ENCODE measurements at regions not wholly inside any gene's neighbourhood (a gene's known extent, or its start where the extent isn't known, plus 50 kb on each side); places are given as distances from the start of the nearest gene placed in this dataset.
A peak's percentile ranks its signal among the peaks of the same experiment; 100 is the strongest.

DNA sequence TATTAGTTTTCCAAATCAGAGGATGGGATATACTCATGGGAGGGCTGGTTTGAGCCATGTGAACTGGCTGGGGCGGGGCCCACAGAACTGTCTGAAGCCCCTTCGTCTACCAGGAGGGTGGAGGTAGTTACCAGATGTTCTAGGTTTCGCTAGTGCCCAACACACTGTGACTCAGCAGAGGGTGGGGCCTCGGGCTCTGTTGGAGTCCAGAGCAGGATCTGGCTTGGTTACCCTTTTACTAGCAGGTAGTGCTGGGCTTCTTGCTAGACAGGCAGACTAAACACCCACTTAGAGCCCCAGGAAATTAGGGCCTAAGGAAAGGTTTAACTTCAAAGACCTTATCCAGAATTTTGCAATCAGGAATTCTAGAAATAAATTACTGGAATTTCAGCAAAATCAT is 56.2 kb upstream of the CHRDL1 start:
- no peak overlapping the region for H3K4me3 ChIP-seq (ENCODE audit: low read length)
- ATAC-seq (ENCODE audit: poor library complexity) (no peak), DNase-seq (peak in 1 of 14 experiments; percentile 3)
- H3K27me3 ChIP-seq (ENCODE audit: control insufficient read depth in 1 of 2, insufficient read depth in 2 of 2, low read length in 2 of 2), result no peaks in the 10 kb centered on the region
- H3K9me3 ChIP-seq (ENCODE audit: control insufficient read depth in 1 of 2, insufficient read depth in 1 of 2, low read length in 2 of 2), result no peaks in the 10 kb centered on the region
- TF ChIP-seq, protein P1, sequence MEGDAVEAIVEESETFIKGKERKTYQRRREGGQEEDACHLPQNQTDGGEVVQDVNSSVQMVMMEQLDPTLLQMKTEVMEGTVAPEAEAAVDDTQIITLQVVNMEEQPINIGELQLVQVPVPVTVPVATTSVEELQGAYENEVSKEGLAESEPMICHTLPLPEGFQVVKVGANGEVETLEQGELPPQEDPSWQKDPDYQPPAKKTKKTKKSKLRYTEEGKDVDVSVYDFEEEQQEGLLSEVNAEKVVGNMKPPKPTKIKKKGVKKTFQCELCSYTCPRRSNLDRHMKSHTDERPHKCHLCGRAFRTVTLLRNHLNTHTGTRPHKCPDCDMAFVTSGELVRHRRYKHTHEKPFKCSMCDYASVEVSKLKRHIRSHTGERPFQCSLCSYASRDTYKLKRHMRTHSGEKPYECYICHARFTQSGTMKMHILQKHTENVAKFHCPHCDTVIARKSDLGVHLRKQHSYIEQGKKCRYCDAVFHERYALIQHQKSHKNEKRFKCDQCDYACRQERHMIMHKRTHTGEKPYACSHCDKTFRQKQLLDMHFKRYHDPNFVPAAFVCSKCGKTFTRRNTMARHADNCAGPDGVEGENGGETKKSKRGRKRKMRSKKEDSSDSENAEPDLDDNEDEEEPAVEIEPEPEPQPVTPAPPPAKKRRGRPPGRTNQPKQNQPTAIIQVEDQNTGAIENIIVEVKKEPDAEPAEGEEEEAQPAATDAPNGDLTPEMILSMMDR (IDR thresholded peaks at IDR 0.05), result no peak
- Mint-ChIP-seq H3K27ac (no peak overlapping the region), H3K4me1 (ENCODE audit: low read depth) (no peaks in the 10 kb centered on the region), H3K27me3 (peaks cover 14% of the 10 kb centered on the region), H3K9me3 (no peaks in the 10 kb centered on the region), H3K36me3 (ENCODE audit: low read depth) (no peaks in the 10 kb centered on the region), H3K4me3 (no peak overlapping the region)
- ChIA-PET CTCF (no interaction called here), POLR2A (no interaction called here)
- H3K36me3 ChIP-seq (ENCODE audit: insufficient read depth, low read length), result no peaks in the 10 kb centered on the region
- intact Hi-C loops (cut with DNase I, micrococcal nuclease), result no loop called here
- no peaks in the 10 kb centered on the region for H3K4me1 ChIP-seq (ENCODE audit: insufficient read depth, low read length)
- no peak overlapping the region for H3K27ac ChIP-seq (ENCODE audit: low read depth in 1 of 2, low read length in 2 of 2)

DNA sequence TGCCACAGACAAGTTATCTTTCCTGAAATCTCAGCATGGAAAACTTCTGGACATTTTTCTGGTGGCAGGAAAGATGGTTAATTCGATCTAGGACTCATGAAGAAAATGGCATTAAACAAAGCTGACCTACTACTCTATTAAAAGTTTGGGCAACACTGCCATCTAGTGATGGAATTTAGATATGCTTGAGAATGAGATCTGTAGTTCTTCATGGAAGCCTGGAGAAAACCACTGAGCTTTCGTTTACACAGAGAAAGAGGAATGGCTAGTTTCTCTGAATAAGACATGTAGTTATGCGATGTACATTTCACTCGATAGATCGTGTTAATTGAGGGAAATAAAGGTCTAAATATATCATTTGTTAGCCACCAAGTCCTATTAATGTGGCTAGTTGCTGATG is 51.7 kb upstream of the CHRDL1 start:
- Histone ChIP-seq H3K36me3 (ENCODE audit: insufficient read depth, low read length) (no peaks in the 10 kb centered on the region), H3K4me3 (ENCODE audit: low read length) (no peak overlapping the region), H3K27ac (ENCODE audit: low read depth in 1 of 2, low read length in 2 of 2) (no peak overlapping the region), H3K27me3 (ENCODE audit: control insufficient read depth in 1 of 2, insufficient read depth in 2 of 2, low read length in 2 of 2) (no peaks in the 10 kb centered on the region), H3K4me1 (ENCODE audit: insufficient read depth, low read length) (no peaks in the 10 kb centered on the region), H3K9me3 (ENCODE audit: control insufficient read depth in 1 of 2, insufficient read depth in 1 of 2, low read length in 2 of 2) (no peaks in the 10 kb centered on the region)
- Mint-ChIP-seq H3K36me3 (ENCODE audit: low read depth) (no peaks in the 10 kb centered on the region), H3K4me1 (ENCODE audit: low read depth) (no peaks in the 10 kb centered on the region), H3K27me3 (no peaks in the 10 kb centered on the region), H3K4me3 (no peak overlapping the region), H3K9me3 (no peaks in the 10 kb centered on the region), H3K27ac (no peak overlapping the region)
- ChIA-PET POLR2A (no interaction called here), CTCF (interaction anchor here (0.7 to 2.5 kb wide), 5 partner anchors 8 to 253 kb away, joined by 3 to 11 read pairs (median 5); no protein-coding TSS in a partner anchor)
- no peak for ATAC-seq (ENCODE audit: poor library complexity)
- peak in 3 of 14 experiments; percentile 44 to 61 (median 52) for DNase-seq
- TF ChIP-seq, protein P1 (IDR thresholded peaks at IDR 0.05), result peak; percentile 60
- intact Hi-C loops (cut with DNase I, micrococcal nuclease), result loop anchor here (1.0 to 5.0 kb wide), 2 partner anchors 397 to 690 kb away; no protein-coding TSS in a partner anchor

DNA sequence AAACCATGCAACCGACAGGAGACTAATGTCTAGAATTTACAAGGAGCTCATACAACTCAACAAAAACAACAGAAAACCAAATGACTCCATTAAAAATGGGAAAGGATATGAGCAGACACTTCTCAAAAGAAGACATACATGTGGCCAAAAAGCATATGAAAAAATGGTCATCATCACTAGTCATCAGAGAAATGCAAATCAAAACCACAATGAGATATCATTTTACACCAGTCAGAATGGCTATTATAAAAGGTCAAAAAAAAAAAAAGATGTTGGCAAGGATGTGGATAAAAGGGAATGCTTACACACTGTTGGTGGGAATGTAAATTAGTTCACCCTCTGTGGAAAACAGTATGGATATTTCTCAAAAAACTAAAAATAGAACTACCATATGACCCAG is 50.5 kb upstream of the CHRDL1 start:
- Histone ChIP-seq H3K27ac (ENCODE audit: low read depth in 1 of 2, low read length in 2 of 2) (no peak overlapping the region), H3K27me3 (ENCODE audit: control insufficient read depth in 1 of 2, insufficient read depth in 2 of 2, low read length in 2 of 2) (no peaks in the 10 kb centered on the region), H3K4me3 (ENCODE audit: low read length) (no peak overlapping the region), H3K36me3 (ENCODE audit: insufficient read depth, low read length) (no peaks in the 10 kb centered on the region), H3K4me1 (ENCODE audit: insufficient read depth, low read length) (no peaks in the 10 kb centered on the region), H3K9me3 (ENCODE audit: control insufficient read depth in 1 of 2, insufficient read depth in 1 of 2, low read length in 2 of 2) (no peaks in the 10 kb centered on the region)
- ATAC-seq (ENCODE audit: poor library complexity) (no peak), DNase-seq (no peak)
- Mint-ChIP-seq H3K36me3 (ENCODE audit: low read depth) (no peaks in the 10 kb centered on the region), H3K4me3 (no peak overlapping the region), H3K4me1 (ENCODE audit: low read depth) (no peaks in the 10 kb centered on the region), H3K27me3 (no peaks in the 10 kb centered on the region), H3K27ac (no peak overlapping the region), H3K9me3 (no peaks in the 10 kb centered on the region)
- intact Hi-C loops (cut with DNase I, micrococcal nuclease), result loop anchor here in 1 of 2 experiments (5.0 kb wide), 1 partner anchor 689 kb away; no protein-coding TSS in a partner anchor
- CTCF ChIA-PET, result interaction anchor here (2.5 kb wide), 1 partner anchor 9 kb away, joined by 11 read pairs; no protein-coding TSS in a partner anchor
- TF ChIP-seq, protein P1 (IDR thresholded peaks at IDR 0.05), result no peak
- POLR2A ChIA-PET, result no interaction called here

Measured in CD4-positive, alpha-beta T cell (primary cell).